SK-N-MC (cell line): ENCODE measurements at regions not wholly inside any gene's neighbourhood (a gene's known extent, or its start where the extent isn't known, plus 50 kb on each side); places are given as distances from the start of the nearest gene placed in this dataset.

Experiments
- EZH2 ChIP-seq: fragments of 200-600 bp; sonication (generic); IDR thresholded peaks from one replicate; pipeline ENCODE4 v1.6.1; 2017; ENCODE audit warnings: antibody characterized with exemption
- POLR2AphosphoS5 ChIP-seq: IDR thresholded peaks from 2 replicates; pipeline ENCODE4 v1.6.1; 2012; ENCODE audit warnings: mild to moderate bottlenecking, low read depth, low read length, borderline replicate concordance

- no peak for TF ChIP-seq POLR2AphosphoS5
- no peak for TF ChIP-seq EZH2
These were observed 256.9 kb upstream of the FAT3 start for GRCh38 chr11:91967691-91968045.
